HEK293 (cell line): ENCODE measurements at regions not wholly inside any gene's neighbourhood (a gene's known extent, or its start where the extent isn't known, plus 50 kb on each side); places are given as distances from the start of the nearest gene placed in this dataset.

Source experiments
- CTCF ChIA-PET: fragments of 350-600 bp; formaldehyde crosslinking; extraction: SDS; loops from one replicate; lab custom pipeline; 2021; ENCODE audit warnings: antibody characterized with exemption; lab: Yijun Ruan, JAX
- POLR2A ChIA-PET: fragments of 300-600 bp; formaldehyde crosslinking; extraction: SDS; loops from one replicate; lab custom pipeline; 2020; ENCODE audit warnings: antibody characterized with exemption, inconsistent platforms; lab: Yijun Ruan, JAX
- H3K27ac ChIP-seq: fragments of 200-500 bp; sonication (Bioruptor generic); 2 replicates; pipeline ENCODE4 v1.5.1; 2014; ENCODE audit warnings: low read depth, low read length, control low read depth, inconsistent platforms; ENCODE audit errors: extremely low read depth
- H3K36me3 ChIP-seq, 2 experiments: fragments of 200-500 bp in 1 of 2; sonication (Bioruptor generic) in 1 of 2; 1 replicate in 1 of 2; 2 replicates in 1 of 2; pipeline ENCODE4 v1.5.1; 2014 to 2017; ENCODE audit warnings: inconsistent platforms in 2 of 2, low read length in 2 of 2; ENCODE audit not compliant: control insufficient read depth in 2 of 2, insufficient read depth in 1 of 2
- H3K4me1 ChIP-seq: fragments of 200-500 bp; sonication (Bioruptor generic); 2 replicates; pipeline ENCODE4 v1.5.1; 2014; ENCODE audit warnings: mild to moderate bottlenecking, low read length, inconsistent platforms; ENCODE audit not compliant: control insufficient read depth, insufficient read depth
- H3K4me3 ChIP-seq: 2 replicates; pipeline ENCODE4 v1.5.1; 2011; ENCODE audit warnings: low read depth, mild to moderate bottlenecking, control low read depth, low read length, moderate library complexity
- H3K9me3 ChIP-seq: fragments of 200-500 bp; sonication (Bioruptor generic); 2 replicates; pipeline ENCODE4 v1.5.1; 2014; ENCODE audit warnings: low read depth, low read length, inconsistent platforms; ENCODE audit not compliant: control insufficient read depth, insufficient read depth
- GLI4 ChIP-seq: fragments of 450-650 bp; formaldehyde crosslinking; IDR thresholded peaks from 2 replicates; pipeline ENCODE4 v1.5.1; 2016; ENCODE audit warnings: missing biosample characterization, missing genetic modification characterization
- HOXC10 ChIP-seq: sonication (generic); formaldehyde crosslinking; IDR thresholded peaks from 2 replicates; pipeline ENCODE4 v1.8.1; 2023; ENCODE audit warnings: mild to moderate bottlenecking, missing genetic modification reagents
- INSM2 ChIP-seq: fragments of 450-650 bp; formaldehyde crosslinking; IDR thresholded peaks from 2 replicates; pipeline ENCODE4 v1.5.1; 2016; ENCODE audit warnings: missing biosample characterization, missing genetic modification characterization
- KLF16 ChIP-seq: fragments of 450-650 bp; formaldehyde crosslinking; IDR thresholded peaks from 2 replicates; pipeline ENCODE4 v1.5.1; 2017; ENCODE audit warnings: missing biosample characterization, missing genetic modification characterization
- PRDM1 ChIP-seq: fragments of 450-650 bp; formaldehyde crosslinking; IDR thresholded peaks from 2 replicates; pipeline ENCODE4; 2016; ENCODE audit warnings: missing biosample characterization, missing genetic modification characterization
- SCRT2 ChIP-seq: fragments of 450-650 bp; formaldehyde crosslinking; IDR thresholded peaks from 2 replicates; pipeline ENCODE4 v1.5.1; 2016; ENCODE audit warnings: missing biosample characterization, missing genetic modification characterization
- SP2 ChIP-seq: fragments of 450-650 bp; formaldehyde crosslinking; IDR thresholded peaks from 2 replicates; pipeline ENCODE4 v1.5.1; 2016; ENCODE audit warnings: missing biosample characterization, missing genetic modification characterization
- SP3 ChIP-seq: fragments of 450-650 bp; formaldehyde crosslinking; IDR thresholded peaks from 2 replicates; pipeline ENCODE4 v1.5.1; 2016; ENCODE audit warnings: missing biosample characterization, missing genetic modification characterization
- SP7 ChIP-seq: fragments of 450-650 bp; formaldehyde crosslinking; IDR thresholded peaks from 2 replicates; pipeline ENCODE4 v1.5.1; 2016; ENCODE audit warnings: missing biosample characterization, missing genetic modification characterization
- ZBTB1 ChIP-seq: fragments of 450-650 bp; formaldehyde crosslinking; IDR thresholded peaks from 2 replicates; pipeline ENCODE4 v1.5.1; 2016; ENCODE audit warnings: missing biosample characterization, missing genetic modification characterization
- ZNF148 ChIP-seq: fragments of 450-650 bp; formaldehyde crosslinking; IDR thresholded peaks from 2 replicates; pipeline ENCODE4 v1.5.0; 2017; ENCODE audit warnings: missing biosample characterization, missing genetic modification characterization, borderline replicate concordance
- ZNF184 ChIP-seq: fragments of 450-650 bp; IDR thresholded peaks from 2 replicates; pipeline ENCODE4 v1.5.1; 2018; ENCODE audit warnings: missing biosample characterization, mild to moderate bottlenecking, missing genetic modification characterization
- ZNF19 ChIP-seq: fragments of 450-650 bp; formaldehyde crosslinking; IDR thresholded peaks from 2 replicates; pipeline ENCODE4; 2016; ENCODE audit warnings: missing biosample characterization, missing genetic modification characterization, low read depth
- ZNF202 ChIP-seq: fragments of 450-650 bp; formaldehyde crosslinking; IDR thresholded peaks from 2 replicates; pipeline ENCODE4 v1.5.1; 2016; ENCODE audit warnings: missing biosample characterization, missing genetic modification characterization, borderline replicate concordance
- ZNF223 ChIP-seq: fragments of 450-650 bp; formaldehyde crosslinking; IDR thresholded peaks from 2 replicates; pipeline ENCODE4 v1.5.1; 2016; ENCODE audit warnings: missing biosample characterization, missing genetic modification characterization
- ZNF239 ChIP-seq: fragments of 450-650 bp; formaldehyde crosslinking; IDR thresholded peaks from 2 replicates; pipeline ENCODE4 v1.5.1; 2016; ENCODE audit warnings: missing biosample characterization, missing genetic modification characterization
- ZNF26 ChIP-seq: fragments of 450-650 bp; formaldehyde crosslinking; IDR thresholded peaks from 2 replicates; pipeline ENCODE4 v1.5.1; 2016; ENCODE audit warnings: missing biosample characterization, missing genetic modification characterization
- ZNF416 ChIP-seq: fragments of 450-650 bp; formaldehyde crosslinking; IDR thresholded peaks from 2 replicates; pipeline ENCODE4 v1.5.1; 2016; ENCODE audit warnings: missing biosample characterization, missing genetic modification characterization
- ZNF549 ChIP-seq: fragments of 450-650 bp; IDR thresholded peaks from 2 replicates; pipeline ENCODE4 v1.5.1; 2018; ENCODE audit warnings: missing biosample characterization, missing genetic modification characterization, mild to moderate bottlenecking, inconsistent platforms, moderate library complexity
- ZNF624 ChIP-seq: fragments of 450-650 bp; formaldehyde crosslinking; IDR thresholded peaks from 2 replicates; pipeline ENCODE4 v1.5.1; 2017; ENCODE audit warnings: missing biosample characterization, missing genetic modification characterization
- ZNF654 ChIP-seq: fragments of 450-650 bp; formaldehyde crosslinking; IDR thresholded peaks from 2 replicates; pipeline ENCODE4 v1.5.1; 2016; ENCODE audit warnings: low read depth, missing biosample characterization, missing genetic modification characterization
- ZNF701 ChIP-seq: fragments of 450-650 bp; formaldehyde crosslinking; IDR thresholded peaks from 2 replicates; pipeline ENCODE4 v1.5.1; 2016; ENCODE audit warnings: missing biosample characterization, missing genetic modification characterization
- ZNF768 ChIP-seq: fragments of 450-650 bp; formaldehyde crosslinking; IDR thresholded peaks from 2 replicates; pipeline ENCODE4 v1.5.1; 2018; ENCODE audit warnings: missing biosample characterization, mild to moderate bottlenecking, missing genetic modification characterization
- ZNF777 ChIP-seq: fragments of 450-650 bp; formaldehyde crosslinking; IDR thresholded peaks from 2 replicates; pipeline ENCODE4 v1.5.1; 2017; ENCODE audit warnings: missing biosample characterization, missing genetic modification characterization, borderline replicate concordance
- ZNF843 ChIP-seq: fragments of 450-650 bp; formaldehyde crosslinking; IDR thresholded peaks from 2 replicates; pipeline ENCODE4 v1.5.1; 2016; ENCODE audit warnings: missing biosample characterization, missing genetic modification characterization

GRCh38 chr5:93240228-93240834 lies 340.7 kb downstream of the NR2F1-AS1 start:
- no peaks in the 10 kb centered on the region for H3K36me3 ChIP-seq
- POLR2A ChIA-PET, result no interaction called here

GRCh38 chr5:93236807-93237421 lies 344.1 kb downstream of the NR2F1-AS1 start:
- H3K4me3 ChIP-seq, result no peak overlapping the region
- TF ChIP-seq ZNF768 (tag by site-specific recombination) (no peak), ZNF624 (tag by site-specific recombination) (no peak), ZNF416 (tag by site-specific recombination) (no peak), KLF16 (no peak), INSM2 (tag by site-specific recombination) (no peak), SP3 (tag by site-specific recombination) (no peak), ZNF654 (tag by site-specific recombination) (no peak), ZNF223 (tag by site-specific recombination) (no peak), ZBTB1 (tag by site-specific recombination) (no peak), ZNF202 (tag by site-specific recombination) (no peak), ZNF549 (no peak), ZNF19 (tag by site-specific recombination) (no peak), ZNF777 (tag by site-specific recombination) (no peak), ZNF148 (tag by site-specific recombination) (no peak), ZNF184 (tag by site-specific recombination) (no peak), ZNF26 (tag by site-specific recombination) (no peak), HOXC10 (no peak), SP2 (tag by site-specific recombination) (no peak), GLI4 (no peak), SP7 (no peak)
- TF ChIP-seq, all 188 proteins: peak for 0
- no peaks in the 10 kb centered on the region for H3K4me1 ChIP-seq
- no peaks in the 10 kb centered on the region for H3K36me3 ChIP-seq
- H3K9me3 ChIP-seq, result no peaks in the 10 kb centered on the region
- ChIA-PET POLR2A (no interaction called here), CTCF (interaction anchor here (0.6 kb wide), 1 partner anchor 11 kb away, joined by 5 read pairs; no protein-coding TSS in a partner anchor)
- no peak overlapping the region for H3K27ac ChIP-seq

More at GRCh38 chr5:93240228-93240834, 340.7 kb downstream of the NR2F1-AS1 start:
- Histone ChIP-seq H3K4me1 (no peaks in the 10 kb centered on the region), H3K9me3 (no peaks in the 10 kb centered on the region), H3K27ac (no peak overlapping the region), H3K4me3 (no peak overlapping the region)
- TF ChIP-seq ZNF701 (tag by site-specific recombination) (no peak), SCRT2 (tag by site-specific recombination) (no peak), ZNF239 (tag by site-specific recombination) (no peak), PRDM1 (tag by site-specific recombination) (no peak), SP3 (tag by site-specific recombination) (no peak), ZNF843 (tag by site-specific recombination) (no peak)
- CTCF ChIA-PET, result no interaction called here
